ENCODE measurements at regions not wholly inside any gene's neighbourhood (a gene's known extent, or its start where the extent isn't known, plus 50 kb on each side); places are given as distances from the start of the nearest gene placed in this dataset.

DNA sequence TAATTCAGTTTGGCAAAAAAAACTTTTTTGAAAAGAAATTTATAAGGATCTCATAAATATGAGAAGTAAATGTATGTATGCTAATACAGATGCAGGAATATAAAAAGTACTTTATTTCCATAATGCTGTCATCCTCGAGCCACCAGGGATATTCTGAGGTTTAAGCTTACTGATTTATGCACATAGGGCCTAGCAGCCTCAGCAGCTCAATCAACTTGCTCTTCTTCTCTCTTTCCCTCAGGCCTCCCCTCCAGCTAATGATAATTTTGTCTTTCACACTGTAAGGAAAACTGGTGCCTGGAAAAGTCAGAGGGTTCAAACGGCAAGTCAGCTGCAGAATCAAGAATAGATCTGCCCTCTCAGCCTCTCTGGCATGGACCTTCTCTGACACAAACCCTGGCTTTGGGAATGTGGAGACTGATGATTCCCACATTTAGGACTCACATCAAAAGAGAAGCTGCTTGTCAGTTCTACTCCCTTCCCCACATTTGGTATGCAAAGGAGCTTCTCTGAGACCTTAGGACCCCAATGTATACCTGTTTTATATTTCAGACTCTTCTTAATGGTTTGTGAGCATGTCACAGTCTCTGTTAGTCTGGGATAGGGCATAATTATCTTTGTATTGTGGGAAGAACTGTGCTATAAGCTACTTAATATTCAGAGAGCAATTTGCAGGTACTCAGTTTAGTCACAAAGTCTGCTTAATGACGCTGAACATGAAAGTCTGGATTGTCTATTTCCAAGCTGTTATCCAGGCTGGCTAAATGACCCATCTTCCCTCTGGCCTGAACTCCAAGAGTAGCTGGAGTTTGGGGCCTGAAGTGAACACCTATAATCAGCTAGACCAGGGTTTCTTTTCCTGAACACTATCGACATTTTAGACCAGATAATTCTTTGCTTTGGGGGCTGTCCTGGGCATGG lies 52.1 kb upstream of the DIPK1A start:
- H3K27ac ChIP-seq, result no peak overlapping the region
- H3K9me3 ChIP-seq, result no peaks in the 10 kb centered on the region
- no peaks in the 10 kb centered on the region for H3K36me3 ChIP-seq
- no peaks in the 10 kb centered on the region for H3K4me1 ChIP-seq (replicated peaks)
- TF ChIP-seq POLR2AphosphoS5 (IDR thresholded peaks at IDR 0.05), result no peak
- no peak for TF ChIP-seq POLR2A (IDR thresholded peaks at IDR 0.05)
- TF ChIP-seq, protein P1, sequence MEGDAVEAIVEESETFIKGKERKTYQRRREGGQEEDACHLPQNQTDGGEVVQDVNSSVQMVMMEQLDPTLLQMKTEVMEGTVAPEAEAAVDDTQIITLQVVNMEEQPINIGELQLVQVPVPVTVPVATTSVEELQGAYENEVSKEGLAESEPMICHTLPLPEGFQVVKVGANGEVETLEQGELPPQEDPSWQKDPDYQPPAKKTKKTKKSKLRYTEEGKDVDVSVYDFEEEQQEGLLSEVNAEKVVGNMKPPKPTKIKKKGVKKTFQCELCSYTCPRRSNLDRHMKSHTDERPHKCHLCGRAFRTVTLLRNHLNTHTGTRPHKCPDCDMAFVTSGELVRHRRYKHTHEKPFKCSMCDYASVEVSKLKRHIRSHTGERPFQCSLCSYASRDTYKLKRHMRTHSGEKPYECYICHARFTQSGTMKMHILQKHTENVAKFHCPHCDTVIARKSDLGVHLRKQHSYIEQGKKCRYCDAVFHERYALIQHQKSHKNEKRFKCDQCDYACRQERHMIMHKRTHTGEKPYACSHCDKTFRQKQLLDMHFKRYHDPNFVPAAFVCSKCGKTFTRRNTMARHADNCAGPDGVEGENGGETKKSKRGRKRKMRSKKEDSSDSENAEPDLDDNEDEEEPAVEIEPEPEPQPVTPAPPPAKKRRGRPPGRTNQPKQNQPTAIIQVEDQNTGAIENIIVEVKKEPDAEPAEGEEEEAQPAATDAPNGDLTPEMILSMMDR (IDR thresholded peaks at IDR 0.05), result no peak
- H3K27me3 ChIP-seq (replicated peaks; ENCODE audit: insufficient read depth), result no peaks in the 10 kb centered on the region
- WGBS, result 69% methylated on average over 4 of the region's 4 CpGs
- DNase-seq (ENCODE audit: low spot score), result no peak
- intact Hi-C loops (cut with DNase I), result no loop called here
- no peak overlapping the region for H3K4me3 ChIP-seq

DNA sequence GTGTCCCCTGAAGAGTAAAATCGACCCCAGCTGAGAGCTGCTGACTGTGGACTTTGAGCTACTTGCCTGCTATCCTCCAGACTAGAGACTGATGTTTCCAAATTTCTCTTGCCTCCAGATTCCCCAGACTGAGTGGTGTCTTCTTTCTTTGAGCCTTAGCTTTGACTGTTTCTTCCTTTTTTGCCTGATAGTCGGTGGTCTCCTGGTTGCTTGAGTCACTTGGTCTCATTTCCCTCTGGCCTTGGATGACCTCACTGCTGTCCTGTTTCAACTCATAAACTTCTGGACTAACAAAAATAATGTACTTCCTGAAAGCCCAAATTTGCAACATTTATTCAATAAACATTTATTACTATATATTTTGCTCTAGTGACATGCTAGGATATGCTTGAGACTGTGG lies 52.9 kb upstream of the DIPK1A start:
- Histone ChIP-seq H3K4me3 (no peak overlapping the region), H3K27ac (no peak overlapping the region), H3K4me1 (replicated peaks) (no peaks in the 10 kb centered on the region), H3K36me3 (no peaks in the 10 kb centered on the region), H3K9me3 (no peaks in the 10 kb centered on the region), H3K27me3 (replicated peaks; ENCODE audit: insufficient read depth) (no peaks in the 10 kb centered on the region)
- TF ChIP-seq, protein P1 (IDR thresholded peaks at IDR 0.05), result no peak
- no peak for TF ChIP-seq POLR2A (IDR thresholded peaks at IDR 0.05)
- no peak for TF ChIP-seq POLR2AphosphoS5 (IDR thresholded peaks at IDR 0.05)
- intact Hi-C loops (cut with DNase I), result no loop called here
- WGBS, result 73% methylated on average over 2 of the region's 2 CpGs
- no peak for DNase-seq (ENCODE audit: low spot score)

DNA sequence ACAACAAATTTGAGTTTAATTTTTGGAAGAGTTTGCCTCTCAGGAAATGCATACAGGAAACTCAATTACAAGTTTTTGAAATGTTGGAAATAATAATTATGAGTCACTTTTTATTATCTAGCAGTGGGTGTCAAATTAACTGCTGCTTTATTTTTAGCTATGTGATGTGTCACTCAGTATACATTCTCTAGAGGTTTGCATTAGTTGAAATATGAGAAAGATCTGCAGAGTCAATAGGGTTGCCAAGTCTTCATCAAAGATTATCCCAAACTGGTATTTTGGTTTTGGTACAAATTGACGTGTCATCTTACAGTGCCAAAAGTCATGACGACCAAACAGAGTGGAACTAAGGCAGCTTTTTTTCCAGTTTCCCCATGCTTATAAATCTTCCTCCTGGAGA lies 54.3 kb upstream of the DIPK1A start:
- Histone ChIP-seq H3K27ac (no peak overlapping the region), H3K9me3 (no peaks in the 10 kb centered on the region), H3K4me1 (replicated peaks) (no peaks in the 10 kb centered on the region), H3K27me3 (replicated peaks; ENCODE audit: insufficient read depth) (no peaks in the 10 kb centered on the region), H3K4me3 (no peak overlapping the region), H3K36me3 (no peaks in the 10 kb centered on the region)
- WGBS, result 32% methylated on average over 2 of the region's 2 CpGs
- intact Hi-C loops (cut with DNase I), result no loop called here
- no peak for DNase-seq (ENCODE audit: low spot score)
- TF ChIP-seq POLR2A (IDR thresholded peaks at IDR 0.05) (no peak), POLR2AphosphoS5 (IDR thresholded peaks at IDR 0.05) (no peak)
- TF ChIP-seq, protein P1 (IDR thresholded peaks at IDR 0.05), result no peak

DNA sequence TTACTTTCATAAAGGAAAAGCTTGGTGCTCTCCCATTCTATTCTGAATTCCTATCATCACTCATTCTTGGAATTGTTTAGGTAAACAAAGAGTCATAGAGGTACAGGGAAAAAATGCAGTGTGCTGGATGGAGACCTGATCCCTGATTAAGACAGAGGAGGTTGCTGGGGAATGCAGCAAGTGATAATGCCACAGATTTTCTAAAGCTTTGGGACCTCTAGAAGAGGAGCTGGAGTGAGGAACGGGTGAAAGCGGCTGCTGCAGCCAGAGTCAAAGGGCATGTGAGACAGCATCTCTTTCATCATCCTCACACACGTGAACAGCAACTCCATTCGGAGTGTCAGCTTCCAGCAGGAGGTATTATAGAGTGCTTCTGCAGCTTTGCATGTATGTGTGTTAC lies 54.9 kb upstream of the DIPK1A start:
- DNase-seq (ENCODE audit: low spot score), result no peak
- Histone ChIP-seq H3K9me3 (no peaks in the 10 kb centered on the region), H3K27ac (no peak overlapping the region), H3K4me3 (no peak overlapping the region), H3K36me3 (no peaks in the 10 kb centered on the region), H3K27me3 (replicated peaks; ENCODE audit: insufficient read depth) (no peaks in the 10 kb centered on the region), H3K4me1 (replicated peaks) (no peaks in the 10 kb centered on the region)
- no peak for TF ChIP-seq POLR2A (IDR thresholded peaks at IDR 0.05)
- TF ChIP-seq POLR2AphosphoS5 (IDR thresholded peaks at IDR 0.05), result no peak
- TF ChIP-seq, protein P1 (IDR thresholded peaks at IDR 0.05), result no peak
- intact Hi-C loops (cut with DNase I), result no loop called here
- 42% methylated on average over 4 of the region's 4 CpGs for WGBS
